ENCODE measurements at regions not wholly inside any gene's neighbourhood (a gene's known extent, or its start where the extent isn't known, plus 50 kb on each side); places are given as distances from the start of the nearest gene placed in this dataset.
"Not testable (repeated sequence)": the region's sequence is repeated elsewhere in the genome, so short reads cannot be mapped to it uniquely, and the experiment has no call there.

GRCh38 chr4:186946682-186947294, 223.1 kb upstream of the FAT1 start:
- DNase-seq (ENCODE audit: low spot score), result no peak

GRCh38 chr4:186948361-186949242, 224.9 kb upstream of the FAT1 start:
- intact Hi-C loops (cut with DNase I), result loop anchor here (5.0 to 10.0 kb wide), 3 partner anchors 221 to 336 kb away; no protein-coding TSS in a partner anchor
- no peak for DNase-seq (ENCODE audit: low spot score)

More at GRCh38 chr4:186946682-186947294, 223.1 kb upstream of the FAT1 start:
- intact Hi-C loops (cut with DNase I), result loop anchor here (5.0 to 10.0 kb wide), 3 partner anchors 219 to 338 kb away; no protein-coding TSS in a partner anchor

- intact Hi-C loops (cut with DNase I), result loop anchor here (5.0 to 10.0 kb wide), 3 partner anchors 223 to 335 kb away; no protein-coding TSS in a partner anchor
Observed at GRCh38 chr4:186949847-186950246, 226.2 kb upstream of the FAT1 start.

GRCh38 chr4:186952709-186953108, 229.1 kb upstream of the FAT1 start:
- intact Hi-C loops (cut with DNase I), result no loop called here
- DNase-seq (ENCODE audit: low spot score), result no peak

More at GRCh38 chr4:186949847-186950246, 226.2 kb upstream of the FAT1 start:
- no peak for DNase-seq (ENCODE audit: low spot score)

GRCh38 chr4:186953599-186954260, 230.1 kb upstream of the FAT1 start:
- intact Hi-C loops (cut with DNase I), result no loop called here

GRCh38 chr4:186954509-186954908, 230.9 kb upstream of the FAT1 start:
- intact Hi-C loops (cut with DNase I), result no loop called here
- DNase-seq (ENCODE audit: low spot score), result no peak

More at GRCh38 chr4:186953599-186954260, 230.1 kb upstream of the FAT1 start:
- no peak for DNase-seq (ENCODE audit: low spot score)

GRCh38 chr4:186954956-186955355, 231.3 kb upstream of the FAT1 start:
- no peak for DNase-seq (ENCODE audit: low spot score)
- intact Hi-C loops (cut with DNase I), result no loop called here

- intact Hi-C loops (cut with DNase I), result no loop called here
- no peak for DNase-seq (ENCODE audit: low spot score)
Observed at GRCh38 chr4:186957952-186958555, 234.4 kb upstream of the FAT1 start.

GRCh38 chr4:186958726-186959350, 235.2 kb upstream of the FAT1 start:
- intact Hi-C loops (cut with DNase I), result no loop called here
- DNase-seq (ENCODE audit: low spot score), result no peak

- intact Hi-C loops (cut with DNase I), result no loop called here
- DNase-seq (ENCODE audit: low spot score), result no peak
Observed at GRCh38 chr4:186979961-186980745, 256.5 kb upstream of the FAT1 start.

GRCh38 chr4:186981161-186981560, 257.5 kb upstream of the FAT1 start:
- no peak for DNase-seq (ENCODE audit: low spot score)
- intact Hi-C loops (cut with DNase I), result no loop called here

- intact Hi-C loops (cut with DNase I), result no loop called here
- no peak for DNase-seq (ENCODE audit: low spot score)
Observed at GRCh38 chr4:186982160-186982559, 258.5 kb upstream of the FAT1 start.

GRCh38 chr4:186984105-186984644, 260.5 kb upstream of the FAT1 start:
- intact Hi-C loops (cut with DNase I), result no loop called here
- no peak for DNase-seq (ENCODE audit: low spot score)

GRCh38 chr4:186999686-187000085, 276.0 kb upstream of the FAT1 start:
- intact Hi-C loops (cut with DNase I), result no loop called here
- DNase-seq (ENCODE audit: low spot score), result no peak

- intact Hi-C loops (cut with DNase I), result no loop called here
- no peak for DNase-seq (ENCODE audit: low spot score)
Observed at GRCh38 chr4:187000281-187000680, 276.6 kb upstream of the FAT1 start.

GRCh38 chr4:187002133-187002532, 278.5 kb upstream of the FAT1 start:
- DNase-seq (ENCODE audit: low spot score); intact Hi-C loops (cut with DNase I): not testable (repeated sequence)

- intact Hi-C loops (cut with DNase I), result no loop called here
- no peak for DNase-seq (ENCODE audit: low spot score)
Observed at GRCh38 chr4:187004628-187005027, 281.0 kb upstream of the FAT1 start.

- intact Hi-C loops (cut with DNase I), result no loop called here
- DNase-seq (ENCODE audit: low spot score), result no peak
Observed at GRCh38 chr4:187006189-187006618, 282.5 kb upstream of the FAT1 start.
